ENCODE measurements at regions not wholly inside any gene's neighbourhood (a gene's known extent, or its start where the extent isn't known, plus 50 kb on each side); places are given as distances from the start of the nearest gene placed in this dataset.
"Not testable (repeated sequence)": the region's sequence is repeated elsewhere in the genome, so short reads cannot be mapped to it uniquely, and the experiment has no call there.

DNA sequence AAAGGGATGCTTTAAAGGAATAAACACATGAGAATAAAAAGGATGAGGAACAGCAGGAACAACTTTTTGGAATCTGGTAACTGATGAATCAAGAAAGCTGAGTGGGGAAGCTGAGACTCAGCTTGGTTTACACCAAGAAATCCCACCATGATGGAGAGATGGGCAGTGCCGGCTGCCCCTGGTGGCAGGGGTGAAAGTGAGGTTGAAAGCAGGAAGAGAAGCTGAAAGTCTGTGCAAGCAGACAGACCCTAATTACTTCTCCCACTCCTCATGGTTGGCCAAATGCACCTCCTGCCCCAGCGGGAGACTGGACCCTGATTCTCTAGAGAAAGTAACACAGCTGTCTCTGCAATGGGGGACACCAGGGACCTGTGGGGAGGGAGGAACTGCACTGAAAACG, 57.6 kb upstream of the NANOS1 start:
- 76 to 81% methylated on average over 3 of the region's 3 CpGs for WGBS, 2 donors
- Histone ChIP-seq H3K4me3 (no peak overlapping the region), H3K36me3 (ENCODE audit: low read depth, missing control alignments) (no peaks in the 10 kb centered on the region), H3K27ac (no peak overlapping the region), H3K27me3 (no peaks in the 10 kb centered on the region), H3K4me1 (peaks cover 3% of the 10 kb centered on the region), H3K9me3 (no peaks in the 10 kb centered on the region)
- DNase-seq, result no peak
- intact Hi-C loops (cut with DNase I; ENCODE audit: low total_unique reads), result no loop called here
- TF ChIP-seq, protein P1, sequence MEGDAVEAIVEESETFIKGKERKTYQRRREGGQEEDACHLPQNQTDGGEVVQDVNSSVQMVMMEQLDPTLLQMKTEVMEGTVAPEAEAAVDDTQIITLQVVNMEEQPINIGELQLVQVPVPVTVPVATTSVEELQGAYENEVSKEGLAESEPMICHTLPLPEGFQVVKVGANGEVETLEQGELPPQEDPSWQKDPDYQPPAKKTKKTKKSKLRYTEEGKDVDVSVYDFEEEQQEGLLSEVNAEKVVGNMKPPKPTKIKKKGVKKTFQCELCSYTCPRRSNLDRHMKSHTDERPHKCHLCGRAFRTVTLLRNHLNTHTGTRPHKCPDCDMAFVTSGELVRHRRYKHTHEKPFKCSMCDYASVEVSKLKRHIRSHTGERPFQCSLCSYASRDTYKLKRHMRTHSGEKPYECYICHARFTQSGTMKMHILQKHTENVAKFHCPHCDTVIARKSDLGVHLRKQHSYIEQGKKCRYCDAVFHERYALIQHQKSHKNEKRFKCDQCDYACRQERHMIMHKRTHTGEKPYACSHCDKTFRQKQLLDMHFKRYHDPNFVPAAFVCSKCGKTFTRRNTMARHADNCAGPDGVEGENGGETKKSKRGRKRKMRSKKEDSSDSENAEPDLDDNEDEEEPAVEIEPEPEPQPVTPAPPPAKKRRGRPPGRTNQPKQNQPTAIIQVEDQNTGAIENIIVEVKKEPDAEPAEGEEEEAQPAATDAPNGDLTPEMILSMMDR (IDR thresholded peaks at IDR 0.05), result no peak

DNA sequence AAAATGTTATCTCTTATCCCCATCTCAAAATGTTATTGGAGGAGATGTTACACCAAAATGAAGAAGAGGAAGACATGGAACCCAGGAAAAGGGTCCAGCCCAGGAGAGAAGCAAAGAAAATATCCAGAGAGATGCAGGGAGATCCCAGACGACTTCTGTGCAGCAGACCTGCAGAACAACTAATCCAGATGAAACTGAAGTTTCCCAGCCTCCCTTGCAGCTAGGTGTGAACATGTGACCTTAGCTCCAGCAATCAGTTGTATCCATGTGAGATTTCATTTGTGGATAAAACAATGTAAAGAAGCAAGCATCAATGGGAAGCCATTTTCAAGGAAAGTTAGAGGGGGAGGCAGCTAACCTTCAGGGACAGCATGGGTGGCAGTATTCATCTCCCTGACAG, 55.8 kb upstream of the NANOS1 start:
- Histone ChIP-seq H3K9me3 (no peaks in the 10 kb centered on the region), H3K27ac (no peak overlapping the region), H3K4me1 (no peaks in the 10 kb centered on the region), H3K4me3 (no peak overlapping the region), H3K27me3 (no peaks in the 10 kb centered on the region), H3K36me3 (ENCODE audit: low read depth, missing control alignments) (no peaks in the 10 kb centered on the region)
- DNase-seq, result no peak
- TF ChIP-seq POLR2A (IDR thresholded peaks at IDR 0.05), result no peak
- TF ChIP-seq, protein P1 (IDR thresholded peaks at IDR 0.05), result no peak
- WGBS, 2 donors, result 77 to 81% methylated on average over 1 of the region's 1 CpG
- intact Hi-C loops (cut with DNase I; ENCODE audit: low total_unique reads), result no loop called here

GRCh38 chr10:118974951-118975350, 54.6 kb upstream of the NANOS1 start:
- no peak overlapping the region for H3K4me3 ChIP-seq
- no peaks in the 10 kb centered on the region for H3K27me3 ChIP-seq
- WGBS, 2 donors, result 79 to 89% methylated on average over 3 of the region's 3 CpGs
- no peaks in the 10 kb centered on the region for H3K9me3 ChIP-seq
- no peak for TF ChIP-seq POLR2A (IDR thresholded peaks at IDR 0.05)
- TF ChIP-seq, protein P1 (IDR thresholded peaks at IDR 0.05), result no peak
- no peak for DNase-seq
- no peaks in the 10 kb centered on the region for H3K4me1 ChIP-seq
- H3K36me3 ChIP-seq (ENCODE audit: low read depth, missing control alignments), result no peaks in the 10 kb centered on the region
- intact Hi-C loops (cut with DNase I; ENCODE audit: low total_unique reads), result no loop called here
- H3K27ac ChIP-seq, result no peak overlapping the region

- H3K27ac ChIP-seq, result not testable (repeated sequence)
Measured at GRCh38 chr10:118976219-118976618, 53.3 kb upstream of the NANOS1 start.

GRCh38 chr10:118977022-118977599, 52.4 kb upstream of the NANOS1 start:
- no peaks in the 10 kb centered on the region for H3K36me3 ChIP-seq (ENCODE audit: low read depth, missing control alignments)
- no peaks in the 10 kb centered on the region for H3K27me3 ChIP-seq
- intact Hi-C loops (cut with DNase I; ENCODE audit: low total_unique reads), result no loop called here
- H3K4me3 ChIP-seq, result no peak overlapping the region
- no peaks in the 10 kb centered on the region for H3K9me3 ChIP-seq
- 79 to 84% methylated on average over 5 of the region's 5 CpGs for WGBS, 2 donors
- no peak for DNase-seq
- no peak overlapping the region for H3K27ac ChIP-seq
- TF ChIP-seq, protein P1 (IDR thresholded peaks at IDR 0.05), result no peak
- no peak for TF ChIP-seq POLR2A (IDR thresholded peaks at IDR 0.05)
- H3K4me1 ChIP-seq, result no peaks in the 10 kb centered on the region

More at GRCh38 chr10:118976219-118976618, 53.3 kb upstream of the NANOS1 start:
- H3K4me3 ChIP-seq; H3K27me3 ChIP-seq; H3K9me3 ChIP-seq; intact Hi-C loops (cut with DNase I; ENCODE audit: low total_unique reads); H3K36me3 ChIP-seq (ENCODE audit: low read depth, missing control alignments); DNase-seq; H3K4me1 ChIP-seq: not testable (repeated sequence)
- WGBS, 2 donors, result 94 to 97% methylated on average over 3 of the region's 3 CpGs

Measured in testis (tissue), 2 donors.